NOMO-1 treated with DMSO at 0.1 percent for 48 hours (cell line): ENCODE measurements at regions not wholly inside any gene's neighbourhood (a gene's known extent, or its start where the extent isn't known, plus 50 kb on each side); places are given as distances from the start of the nearest gene placed in this dataset.

Experiments used
- DNase-seq: peaks from one replicate; lab custom pipeline; 2025; ENCODE audit not compliant: unreplicated experiment; lab: John Stamatoyannopoulos, UW

DNA sequence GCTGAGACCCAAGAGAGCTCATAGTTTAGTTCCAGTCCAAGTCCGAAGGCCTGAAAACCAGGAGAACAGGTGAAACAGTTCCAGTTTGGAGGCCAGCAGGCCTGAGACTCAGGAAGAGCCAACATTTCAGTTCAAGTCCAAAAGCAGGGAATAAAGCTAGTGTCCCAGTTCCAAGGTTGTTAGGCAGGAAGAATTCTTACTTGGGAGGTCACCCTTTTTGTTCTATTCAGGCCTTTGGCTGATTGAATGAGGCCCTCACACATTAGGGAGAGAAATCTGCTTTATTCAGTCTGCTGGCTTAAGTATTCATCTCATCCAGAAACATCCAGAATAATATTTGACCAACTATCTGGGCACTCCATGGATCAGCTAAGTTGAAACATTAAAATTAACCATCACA, 294.6 kb downstream of the PCNX1 start:
- DNase-seq = no peak

DNA sequence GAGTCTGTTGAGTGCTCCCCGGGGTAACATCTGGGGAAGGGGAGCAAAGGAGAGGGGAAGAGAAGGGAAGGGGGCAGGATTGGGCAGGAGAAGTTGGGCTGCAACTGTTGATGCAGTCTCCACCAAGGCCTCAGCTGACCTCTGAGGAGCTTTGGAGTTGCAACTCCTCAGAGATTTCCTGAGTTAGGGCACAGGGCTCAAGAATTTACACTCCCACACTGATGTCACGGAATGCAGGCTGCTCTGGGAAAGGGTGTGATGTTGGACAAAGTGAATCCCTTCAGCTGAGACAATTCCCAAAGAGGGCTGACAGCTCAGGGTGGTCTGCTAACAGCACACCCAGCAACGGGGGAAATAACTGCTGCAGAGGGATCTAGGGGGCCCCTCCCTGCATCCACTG, 295.6 kb downstream of the PCNX1 start:
- DNase-seq = no peak

DNA sequence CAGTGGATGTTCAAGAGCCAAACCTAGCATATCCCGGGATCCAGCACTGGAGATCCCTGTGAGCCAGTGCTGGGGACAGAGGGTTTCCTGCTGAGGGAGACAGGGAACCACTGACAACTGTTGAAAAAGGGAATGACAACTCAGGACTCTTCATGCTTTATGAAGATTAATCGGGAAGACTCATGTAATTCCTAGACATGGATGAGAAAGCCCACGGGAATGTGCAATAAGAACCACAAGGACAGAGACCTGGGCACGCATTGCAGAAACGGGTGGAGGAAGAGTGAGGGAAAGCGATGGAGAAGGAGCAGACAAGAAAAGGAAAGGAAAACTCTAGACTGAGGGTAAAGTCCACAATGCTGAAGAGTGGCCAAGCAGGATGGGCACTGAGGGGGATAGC, 296.0 kb downstream of the PCNX1 start:
- DNase-seq = no peak

DNA sequence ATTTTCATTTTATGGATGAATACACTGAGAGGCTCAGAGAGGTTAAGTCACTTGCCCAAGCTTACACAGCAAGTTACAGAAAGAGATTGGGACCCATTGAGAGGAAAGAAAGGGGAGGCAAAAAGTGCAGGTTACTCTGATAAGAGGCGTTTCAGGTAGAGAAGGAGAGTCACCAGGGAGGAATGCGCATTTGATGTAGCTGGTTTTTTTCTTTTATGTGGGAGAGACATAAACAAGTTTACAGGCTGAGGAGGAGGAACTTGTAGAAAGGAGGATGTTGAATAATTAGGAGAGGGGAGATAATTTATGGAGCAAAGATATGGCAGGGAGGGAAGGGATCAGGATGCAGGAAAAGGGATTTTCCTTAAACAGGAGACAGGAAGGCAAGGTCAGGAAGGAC, 297.0 kb downstream of the PCNX1 start:
- no peak for DNase-seq

DNA sequence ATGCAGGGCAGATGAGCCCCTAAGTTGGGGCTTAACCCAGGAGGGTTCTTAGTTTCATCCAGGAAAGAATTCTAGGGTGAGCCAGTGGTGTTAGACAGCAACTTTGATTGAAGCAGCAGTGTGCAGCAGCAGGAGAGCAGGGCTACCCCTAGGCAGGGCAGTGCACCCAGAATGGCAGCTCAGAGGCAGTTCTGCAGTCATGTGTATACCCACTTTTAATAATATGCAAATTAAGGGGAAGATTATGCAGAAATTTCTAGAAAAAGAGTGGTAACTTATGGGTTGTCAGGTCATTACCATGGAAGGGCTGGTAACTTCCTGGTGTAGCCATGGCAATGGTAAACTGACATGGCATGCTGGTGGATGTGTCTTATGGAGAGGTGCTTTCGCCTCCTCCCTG, 297.5 kb downstream of the PCNX1 start:
- no peak for DNase-seq

DNA sequence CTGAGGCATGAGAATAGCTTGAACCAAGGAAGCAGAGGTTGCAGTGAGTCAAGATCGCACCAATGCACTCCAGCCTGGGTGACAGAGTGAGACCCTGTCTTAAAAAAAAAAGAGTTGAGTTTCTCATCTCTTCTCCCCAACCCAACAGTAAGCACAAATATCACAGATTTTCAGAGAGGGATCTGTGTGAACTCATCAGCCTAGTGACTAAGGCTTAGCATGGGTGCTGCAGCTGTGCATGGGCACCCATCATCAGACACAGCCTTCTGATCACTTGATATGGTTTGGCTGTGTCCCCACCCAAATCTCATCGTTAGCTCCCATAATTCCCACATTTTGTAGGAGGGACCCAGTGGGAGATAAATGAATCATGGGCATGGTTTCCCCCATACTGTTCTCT, 298.9 kb downstream of the PCNX1 start:
- no peak for DNase-seq

DNA sequence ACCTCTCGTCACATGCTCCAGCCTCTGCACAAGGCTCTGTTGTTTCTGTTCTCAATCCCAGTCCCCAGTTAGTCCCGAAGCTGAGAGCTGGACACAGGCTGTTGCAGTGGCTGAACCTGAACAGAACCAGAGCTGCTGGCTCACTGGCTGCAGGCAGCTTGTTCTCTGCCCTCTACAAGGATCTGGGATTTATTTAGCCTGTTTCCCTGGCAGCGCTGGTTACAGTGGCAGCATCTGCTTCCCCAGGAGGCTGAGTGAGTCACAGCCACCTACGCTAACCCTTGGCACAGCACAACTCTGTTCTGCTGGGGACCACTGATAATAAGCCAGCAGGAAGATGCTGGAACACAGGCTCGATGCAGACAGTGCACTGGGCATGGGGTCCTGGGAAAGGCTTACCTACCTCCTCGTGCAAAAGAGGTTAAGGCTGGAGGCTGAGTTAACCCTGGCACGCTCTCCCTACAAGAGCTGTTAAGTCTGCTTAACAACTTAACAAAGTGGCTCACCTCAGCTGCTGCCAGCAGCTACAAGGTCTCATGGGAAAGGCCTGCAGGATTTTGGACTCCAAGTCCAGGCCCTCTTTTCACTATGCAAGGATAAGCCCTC, 299.6 kb downstream of the PCNX1 start:
- DNase-seq = no peak

DNA sequence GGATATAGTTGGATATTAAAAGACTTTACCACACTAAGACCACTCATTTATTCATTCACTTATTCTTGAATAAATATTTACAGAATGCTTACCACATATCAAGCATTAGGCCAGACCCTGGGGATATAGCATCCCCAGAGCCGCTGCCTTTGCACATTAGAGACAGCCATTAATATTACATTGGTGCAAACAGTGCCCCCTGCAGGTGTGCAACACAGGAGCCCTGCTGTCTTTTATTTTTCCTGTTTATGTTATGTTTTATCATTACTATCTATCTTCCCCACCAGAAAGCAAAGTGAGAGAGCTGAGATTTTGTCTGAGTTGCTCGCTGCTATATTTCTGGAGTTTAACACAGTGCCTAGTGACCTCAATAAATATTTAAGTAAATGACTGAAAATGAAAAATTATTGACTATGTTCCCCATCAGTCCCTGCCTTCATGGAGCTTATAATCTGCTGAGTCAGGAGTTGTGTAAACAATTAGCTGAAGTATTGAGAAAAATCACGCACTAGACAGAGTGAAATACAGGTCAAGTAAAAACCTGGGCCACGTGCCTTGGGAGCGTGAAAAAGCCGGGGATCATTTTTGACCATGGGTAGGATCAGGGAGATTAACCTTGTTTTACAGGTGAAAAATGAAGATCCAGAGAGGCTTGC, 301.6 kb downstream of the PCNX1 start:
- DNase-seq = no peak

DNA sequence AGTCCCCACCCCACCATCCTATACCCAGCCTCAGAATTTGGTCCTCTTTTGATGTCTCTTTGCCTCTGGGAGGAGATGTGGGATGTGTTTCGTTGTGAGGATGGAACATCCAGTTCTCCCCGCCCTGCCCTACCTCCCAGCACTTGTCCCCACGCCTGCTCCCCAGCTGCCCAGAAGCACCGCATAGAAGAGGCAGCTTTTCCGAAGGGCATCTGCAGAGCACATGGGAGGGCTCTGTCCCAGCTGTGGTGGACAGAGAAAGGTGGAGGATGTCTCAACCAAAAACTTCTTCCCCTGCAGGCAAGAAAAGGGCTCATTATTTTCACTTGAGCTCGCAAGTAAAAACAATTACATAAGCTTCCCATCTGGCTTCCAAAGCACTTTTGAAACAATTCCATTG, 302.6 kb downstream of the PCNX1 start:
- no peak for DNase-seq

DNA sequence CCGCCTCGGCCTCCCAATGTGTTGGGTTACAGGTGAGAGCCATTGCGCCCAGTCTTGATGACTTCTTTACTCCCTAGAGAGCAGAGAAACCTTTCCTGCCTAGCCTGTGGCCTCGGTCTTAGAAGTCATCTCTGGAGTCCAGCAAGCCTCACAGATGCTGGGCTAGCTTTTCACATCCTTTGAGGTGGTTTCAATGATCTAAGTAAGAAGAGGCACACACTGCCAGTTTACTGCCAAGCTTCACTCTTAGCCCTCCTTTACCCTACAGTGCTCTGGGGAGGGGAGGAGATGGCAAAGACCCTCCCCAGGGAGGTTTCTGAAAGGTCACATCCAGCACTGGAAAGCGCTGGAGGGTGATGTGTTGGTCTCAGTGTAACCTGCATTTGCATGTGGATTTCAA, 304.8 kb downstream of the PCNX1 start:
- no peak for DNase-seq

DNA sequence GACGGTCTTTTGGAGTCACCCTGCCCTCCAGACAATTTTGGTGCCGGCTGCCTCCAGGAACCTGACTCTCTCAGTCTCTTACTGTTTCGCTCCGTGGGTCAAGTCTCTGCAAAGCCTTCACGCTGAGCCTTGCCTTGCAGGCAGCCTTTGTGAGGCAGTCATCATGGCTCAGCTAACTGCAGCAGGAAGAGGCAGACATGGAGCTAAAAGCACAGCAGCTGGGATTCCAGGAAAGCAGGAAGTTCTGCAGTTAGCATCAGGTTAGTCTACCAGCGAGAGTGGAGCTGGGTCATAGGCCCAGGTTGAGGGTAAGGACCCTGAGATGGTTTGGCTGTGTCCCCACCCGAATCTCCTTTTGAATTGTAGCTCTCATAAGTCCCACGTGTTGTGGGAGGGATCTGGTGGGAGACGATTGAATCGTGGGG, 305.4 kb downstream of the PCNX1 start:
- no peak for DNase-seq

DNA sequence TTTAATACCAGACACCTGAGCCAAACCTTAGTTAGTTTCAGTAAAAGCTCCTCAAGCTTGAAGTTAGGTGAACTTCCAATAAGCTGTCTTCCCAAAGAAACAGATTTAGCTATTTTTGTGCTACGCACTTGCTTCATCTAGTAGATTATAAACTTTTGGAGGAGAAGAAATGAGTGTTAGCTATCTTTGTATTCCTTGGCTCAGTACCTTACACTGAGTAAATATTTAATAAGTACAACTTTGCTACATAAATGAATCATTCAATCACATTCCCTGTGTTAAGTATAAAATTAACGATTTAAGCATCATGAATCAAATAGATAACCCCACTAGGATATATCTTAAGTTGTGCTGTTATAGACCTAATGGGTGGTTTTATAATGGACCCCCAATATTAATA, 307.0 kb downstream of the PCNX1 start:
- DNase-seq = no peak

DNA sequence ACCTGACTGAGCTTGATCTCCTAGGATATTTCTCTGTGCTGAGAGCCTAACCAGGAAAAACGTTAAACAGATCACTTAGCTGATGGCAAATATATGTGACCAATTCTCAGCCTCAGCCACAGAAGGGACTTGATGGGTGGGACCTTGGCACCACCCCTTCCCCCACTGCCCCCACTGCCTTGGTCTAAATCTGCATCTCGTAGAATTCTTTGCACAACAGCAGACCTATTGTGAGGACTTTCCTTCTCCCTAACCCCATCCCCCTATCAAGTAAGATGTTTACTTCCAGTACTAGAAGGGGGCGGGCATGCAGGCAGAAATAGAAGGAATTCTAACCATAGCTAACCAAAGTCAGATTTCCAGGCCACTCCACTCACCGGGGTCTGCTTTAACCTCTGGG, 313.2 kb downstream of the PCNX1 start:
- DNase-seq = no peak

DNA sequence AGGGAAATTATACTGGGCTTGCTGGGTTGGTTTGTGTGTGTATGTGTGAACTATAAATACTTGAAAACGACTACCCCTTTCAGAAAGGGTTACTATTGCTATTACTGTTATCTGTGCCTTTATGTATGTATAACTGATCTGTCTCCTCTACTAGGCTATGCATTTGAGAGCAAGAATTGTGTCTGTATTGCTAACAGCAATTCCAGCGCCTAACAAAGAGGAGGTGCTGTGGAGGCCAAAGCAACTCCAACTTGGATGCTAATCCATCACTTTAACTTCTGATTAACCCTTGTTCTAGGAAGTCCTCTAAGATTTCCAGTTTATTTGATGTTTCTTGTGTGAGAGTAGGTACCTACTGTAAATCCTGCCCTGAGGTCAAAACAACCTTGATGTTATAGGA, 313.9 kb downstream of the PCNX1 start:
- DNase-seq = no peak

DNA sequence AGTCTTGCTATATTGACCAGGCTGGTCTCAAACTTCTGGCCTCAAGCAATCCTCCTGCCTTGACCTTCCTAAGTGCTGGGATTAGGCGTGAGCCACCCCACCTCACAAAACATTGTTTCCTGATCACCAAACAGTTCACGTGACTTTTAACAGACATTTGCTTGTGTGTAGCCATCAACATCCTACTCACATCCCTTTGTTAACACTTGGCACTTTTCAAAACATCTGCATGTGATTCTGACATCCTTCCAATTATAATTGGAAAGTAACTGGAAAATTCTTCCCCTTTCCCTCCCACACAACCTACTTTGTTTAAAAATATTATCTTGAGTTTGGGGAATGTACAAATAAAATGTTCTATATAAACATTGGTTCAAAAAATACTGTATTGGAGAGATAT, 317.9 kb downstream of the PCNX1 start:
- no peak for DNase-seq

DNA sequence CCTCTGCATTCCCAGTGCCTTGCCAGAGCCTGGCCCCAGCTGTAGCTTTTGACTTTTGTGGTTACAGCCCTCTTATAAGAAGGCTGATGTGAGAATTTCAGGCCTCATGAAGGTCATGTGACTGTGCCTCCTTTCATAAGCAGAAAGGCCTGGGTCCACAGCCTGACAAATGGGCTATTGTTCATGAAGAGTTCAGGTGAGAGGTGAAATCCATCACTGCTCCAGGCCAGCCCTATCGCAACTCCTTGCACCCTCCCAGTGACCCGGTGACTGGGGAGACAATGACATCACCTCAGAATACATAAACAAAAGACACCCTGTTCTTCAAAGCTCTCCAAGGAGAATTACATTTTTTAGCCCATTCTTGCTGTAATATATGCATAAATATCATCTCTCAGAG, 321.5 kb downstream of the PCNX1 start:
- no peak for DNase-seq

DNA sequence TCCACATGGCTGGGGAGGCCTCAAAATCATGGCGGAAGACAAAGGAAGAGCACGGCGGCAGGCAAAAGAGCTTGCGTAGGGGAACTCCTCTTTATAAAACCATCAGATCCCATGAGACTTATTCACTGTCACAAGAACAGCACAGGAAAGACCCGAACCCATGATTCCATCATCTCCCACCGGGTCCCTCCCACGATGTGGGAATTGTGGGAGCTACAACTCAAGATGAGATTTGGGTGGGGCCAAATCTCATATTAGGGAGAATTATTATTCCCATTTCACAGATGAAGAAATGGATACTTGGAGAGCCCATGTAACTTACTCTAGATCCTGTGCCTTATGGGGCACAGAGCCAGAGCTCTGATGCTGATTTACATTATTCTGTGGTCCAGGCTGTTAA, 322.6 kb downstream of the PCNX1 start:
- no peak for DNase-seq

DNA sequence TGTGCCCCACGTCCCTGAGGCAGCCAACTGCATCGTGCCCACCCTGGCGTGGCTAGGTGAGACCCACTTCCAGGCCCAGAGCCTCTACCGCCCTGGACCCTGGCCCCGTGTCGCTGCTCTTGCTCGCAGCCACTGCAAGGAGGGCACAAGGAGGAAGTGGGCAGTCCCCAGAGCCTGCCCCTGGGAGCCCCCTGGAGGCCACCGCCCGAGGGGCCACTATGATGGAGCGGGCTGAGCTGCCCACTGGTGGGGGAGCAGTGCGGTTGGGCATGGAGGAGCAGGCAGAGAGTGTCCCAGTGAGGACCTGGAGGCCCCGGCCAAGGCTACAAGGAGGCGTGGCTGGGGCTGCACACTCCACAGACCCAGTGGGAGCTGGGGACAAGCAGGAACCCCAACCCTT, 323.6 kb downstream of the PCNX1 start:
- DNase-seq = no peak

DNA sequence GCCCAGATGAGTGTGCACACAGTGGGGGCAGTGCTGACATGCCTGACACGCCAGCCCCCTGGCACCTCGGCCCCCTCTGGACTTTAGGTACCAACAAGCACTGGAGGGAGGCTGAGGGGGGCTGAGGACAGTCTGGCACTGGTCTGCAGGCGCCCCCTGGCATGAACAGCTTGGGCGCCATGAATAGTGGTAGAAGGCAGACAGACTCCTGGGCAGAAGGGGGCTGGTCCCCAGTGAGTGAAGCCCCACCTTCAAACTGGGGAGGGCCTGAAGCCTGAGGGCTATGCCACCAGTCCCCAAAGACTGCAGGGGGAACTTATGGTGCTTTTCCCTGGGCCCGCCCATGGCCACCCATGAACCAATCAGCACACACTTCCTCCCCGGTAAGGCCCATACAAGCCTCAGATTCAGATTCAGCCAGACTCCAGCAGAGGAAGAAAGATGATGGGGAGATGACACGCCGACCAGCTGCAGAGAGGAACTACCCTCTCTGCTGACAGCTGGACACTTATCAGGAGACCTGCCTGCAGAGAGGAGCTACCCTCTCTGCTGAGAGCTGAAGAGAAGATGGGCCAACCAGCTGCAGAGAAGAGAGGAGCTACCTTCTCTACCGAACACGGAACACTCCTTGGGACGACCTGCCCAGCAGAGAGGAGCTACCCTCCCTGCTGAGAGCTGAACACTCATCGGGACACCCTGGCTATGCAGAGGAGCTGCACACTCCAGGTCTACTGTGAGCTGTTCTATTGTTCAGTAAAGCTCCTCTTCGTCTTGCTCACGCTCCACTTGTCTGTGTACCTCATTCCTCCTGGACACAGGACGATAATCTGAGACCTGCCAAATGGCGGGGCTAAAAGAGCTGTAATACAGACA, 324.5 kb downstream of the PCNX1 start:
- peak; percentile 8 for DNase-seq

DNA sequence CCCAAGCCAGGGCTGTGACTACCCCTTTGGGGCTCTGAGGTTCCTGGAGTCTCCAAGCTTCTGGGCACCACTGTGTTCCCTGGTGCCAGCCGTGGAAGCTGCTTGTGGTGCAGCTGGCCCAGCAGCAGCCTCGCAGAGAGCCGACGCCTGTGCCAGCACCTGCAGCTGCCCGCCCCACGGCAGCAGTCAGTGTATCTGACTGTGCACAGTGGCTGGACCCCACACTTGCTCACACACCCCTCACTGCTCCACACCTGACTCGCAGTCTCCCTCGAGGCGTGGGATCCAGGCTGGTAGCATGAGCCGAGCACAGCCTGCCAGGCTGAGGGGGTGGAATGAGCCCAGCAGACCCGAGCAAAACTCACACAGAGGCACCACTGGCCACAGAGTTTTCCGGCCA, 325.2 kb downstream of the PCNX1 start:
- DNase-seq = no peak

DNA sequence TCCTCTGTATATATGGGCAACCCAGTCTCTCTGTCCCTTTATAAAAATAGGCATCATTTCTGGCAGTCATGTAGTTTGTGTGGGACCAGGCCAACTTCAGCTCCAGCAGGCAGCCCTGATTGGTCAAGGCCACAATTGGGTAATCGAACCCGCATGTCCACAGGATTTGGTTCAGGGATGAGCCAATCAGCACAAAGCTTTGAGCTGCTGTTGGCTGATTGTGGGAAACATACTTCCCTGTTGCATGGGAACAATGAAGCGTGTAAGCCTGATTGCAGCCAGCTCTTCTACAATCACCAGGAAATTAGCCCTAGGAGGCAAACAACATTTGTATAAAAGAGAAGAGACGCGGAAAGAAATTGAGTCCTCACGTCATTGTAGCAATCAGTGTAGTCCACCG, 328.6 kb downstream of the PCNX1 start:
- peak; percentile 46 for DNase-seq

DNA sequence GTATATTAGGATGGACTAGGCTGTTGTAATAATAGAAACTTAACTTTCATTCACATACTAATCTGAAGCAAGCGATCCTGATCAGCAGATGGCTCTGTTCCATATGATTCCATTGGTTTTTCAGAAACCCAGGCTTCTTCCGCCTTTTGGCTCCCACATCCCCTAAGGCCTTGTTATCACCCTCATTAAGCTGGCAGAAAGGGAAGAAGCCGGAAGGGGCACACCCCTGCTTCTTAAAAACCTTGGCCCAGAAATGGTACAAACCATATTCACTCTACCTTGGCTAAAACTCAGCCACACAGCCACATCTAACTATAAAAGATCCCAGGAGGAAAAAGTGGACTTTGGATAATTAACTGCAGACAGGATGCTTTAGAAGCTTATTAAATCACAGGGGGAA, 329.2 kb downstream of the PCNX1 start:
- no peak for DNase-seq
